ENCODE measurements at regions not wholly inside any gene's neighbourhood (a gene's known extent, or its start where the extent isn't known, plus 50 kb on each side); places are given as distances from the start of the nearest gene placed in this dataset.
"Not testable (repeated sequence)": the region's sequence is repeated elsewhere in the genome, so short reads cannot be mapped to it uniquely, and the experiment has no call there.

GRCh38 chr1:234808459-234808858 is 198.5 kb upstream of the IRF2BP2 start:
- H3K27ac Mint-ChIP-seq; H3K4me1 Mint-ChIP-seq (ENCODE audit: low read depth); DNase-seq; H3K27me3 Mint-ChIP-seq; H3K36me3 Mint-ChIP-seq (ENCODE audit: low read depth); H3K9me3 Mint-ChIP-seq; H3K4me3 Mint-ChIP-seq: not testable (repeated sequence)

- not testable (repeated sequence) for H3K27ac Mint-ChIP-seq; H3K9me3 Mint-ChIP-seq; H3K27me3 Mint-ChIP-seq; H3K36me3 Mint-ChIP-seq (ENCODE audit: low read depth); H3K4me1 Mint-ChIP-seq (ENCODE audit: low read depth); DNase-seq; H3K4me3 Mint-ChIP-seq
Measured at GRCh38 chr1:234807705-234808104, 197.7 kb upstream of the IRF2BP2 start.

- H3K4me1 Mint-ChIP-seq (ENCODE audit: low read depth); H3K27ac Mint-ChIP-seq; H3K4me3 Mint-ChIP-seq; H3K27me3 Mint-ChIP-seq; H3K9me3 Mint-ChIP-seq; H3K36me3 Mint-ChIP-seq (ENCODE audit: low read depth); DNase-seq: not testable (repeated sequence)
Measured at GRCh38 chr1:234802586-234802985, 192.6 kb upstream of the IRF2BP2 start.

- DNase-seq; H3K36me3 Mint-ChIP-seq (ENCODE audit: low read depth); H3K27me3 Mint-ChIP-seq; H3K9me3 Mint-ChIP-seq; H3K4me1 Mint-ChIP-seq (ENCODE audit: low read depth); H3K27ac Mint-ChIP-seq; H3K4me3 Mint-ChIP-seq: not testable (repeated sequence)
Measured at GRCh38 chr1:234801636-234802035, 191.7 kb upstream of the IRF2BP2 start.

- not testable (repeated sequence) for DNase-seq; H3K4me1 Mint-ChIP-seq (ENCODE audit: low read depth); H3K4me3 Mint-ChIP-seq; H3K27me3 Mint-ChIP-seq; H3K36me3 Mint-ChIP-seq (ENCODE audit: low read depth); H3K9me3 Mint-ChIP-seq; H3K27ac Mint-ChIP-seq
Measured at GRCh38 chr1:234801147-234801546, 191.2 kb upstream of the IRF2BP2 start.

- not testable (repeated sequence) for H3K27me3 Mint-ChIP-seq; H3K4me1 Mint-ChIP-seq (ENCODE audit: low read depth); H3K27ac Mint-ChIP-seq; H3K4me3 Mint-ChIP-seq; H3K9me3 Mint-ChIP-seq; H3K36me3 Mint-ChIP-seq (ENCODE audit: low read depth); DNase-seq
Measured at GRCh38 chr1:234800563-234800962, 190.6 kb upstream of the IRF2BP2 start.

GRCh38 chr1:234799021-234799689 is 189.2 kb upstream of the IRF2BP2 start:
- not testable (repeated sequence) for H3K27ac Mint-ChIP-seq; DNase-seq; H3K36me3 Mint-ChIP-seq (ENCODE audit: low read depth); H3K27me3 Mint-ChIP-seq; H3K4me3 Mint-ChIP-seq; H3K4me1 Mint-ChIP-seq (ENCODE audit: low read depth); H3K9me3 Mint-ChIP-seq

GRCh38 chr1:234797216-234797615 is 187.2 kb upstream of the IRF2BP2 start:
- not testable (repeated sequence) for H3K36me3 Mint-ChIP-seq (ENCODE audit: low read depth); DNase-seq; H3K27ac Mint-ChIP-seq; H3K4me3 Mint-ChIP-seq; H3K4me1 Mint-ChIP-seq (ENCODE audit: low read depth); H3K9me3 Mint-ChIP-seq; H3K27me3 Mint-ChIP-seq

- not testable (repeated sequence) for H3K36me3 Mint-ChIP-seq (ENCODE audit: low read depth); H3K27ac Mint-ChIP-seq; DNase-seq; H3K27me3 Mint-ChIP-seq; H3K4me1 Mint-ChIP-seq (ENCODE audit: low read depth); H3K4me3 Mint-ChIP-seq; H3K9me3 Mint-ChIP-seq
Measured at GRCh38 chr1:234796438-234796792, 186.4 kb upstream of the IRF2BP2 start.

- H3K27me3 Mint-ChIP-seq; H3K36me3 Mint-ChIP-seq (ENCODE audit: low read depth); H3K4me3 Mint-ChIP-seq; H3K27ac Mint-ChIP-seq; H3K9me3 Mint-ChIP-seq; DNase-seq; H3K4me1 Mint-ChIP-seq (ENCODE audit: low read depth): not testable (repeated sequence)
Measured at GRCh38 chr1:234795711-234796437, 185.9 kb upstream of the IRF2BP2 start.

- H3K27ac Mint-ChIP-seq; H3K27me3 Mint-ChIP-seq; H3K36me3 Mint-ChIP-seq (ENCODE audit: low read depth): not testable (repeated sequence)
Measured at GRCh38 chr1:234795007-234795406, 185.0 kb upstream of the IRF2BP2 start.

GRCh38 chr1:234794452-234794851 is 184.5 kb upstream of the IRF2BP2 start:
- not testable (repeated sequence) for H3K9me3 Mint-ChIP-seq; H3K27me3 Mint-ChIP-seq; DNase-seq; H3K36me3 Mint-ChIP-seq (ENCODE audit: low read depth); H3K4me3 Mint-ChIP-seq; H3K4me1 Mint-ChIP-seq (ENCODE audit: low read depth); H3K27ac Mint-ChIP-seq

More at GRCh38 chr1:234795007-234795406, 185.0 kb upstream of the IRF2BP2 start:
- not testable (repeated sequence) for H3K9me3 Mint-ChIP-seq; H3K4me3 Mint-ChIP-seq; H3K4me1 Mint-ChIP-seq (ENCODE audit: low read depth); DNase-seq

GRCh38 chr1:234793924-234794323 is 183.9 kb upstream of the IRF2BP2 start:
- H3K27me3 Mint-ChIP-seq: not testable (repeated sequence)

GRCh38 chr1:234792221-234792864 is 182.4 kb upstream of the IRF2BP2 start:
- H3K4me3 Mint-ChIP-seq; H3K36me3 Mint-ChIP-seq (ENCODE audit: low read depth); H3K27ac Mint-ChIP-seq; H3K9me3 Mint-ChIP-seq; DNase-seq; H3K27me3 Mint-ChIP-seq; H3K4me1 Mint-ChIP-seq (ENCODE audit: low read depth): not testable (repeated sequence)

More at GRCh38 chr1:234793924-234794323, 183.9 kb upstream of the IRF2BP2 start:
- not testable (repeated sequence) for H3K4me1 Mint-ChIP-seq (ENCODE audit: low read depth); DNase-seq; H3K36me3 Mint-ChIP-seq (ENCODE audit: low read depth); H3K4me3 Mint-ChIP-seq; H3K27ac Mint-ChIP-seq; H3K9me3 Mint-ChIP-seq

GRCh38 chr1:234791615-234792014 is 181.6 kb upstream of the IRF2BP2 start:
- not testable (repeated sequence) for H3K4me3 Mint-ChIP-seq; H3K27ac Mint-ChIP-seq; H3K36me3 Mint-ChIP-seq (ENCODE audit: low read depth)

More at GRCh38 chr1:234791615-234792014, 181.6 kb upstream of the IRF2BP2 start:
- DNase-seq; H3K4me1 Mint-ChIP-seq (ENCODE audit: low read depth); H3K27me3 Mint-ChIP-seq; H3K9me3 Mint-ChIP-seq: not testable (repeated sequence)

All from activated T-cell treated with anti-CD3 and anti-CD28 coated beads, Interleukin-2, amount 50 U/mL, for 24 hours (primary cell).